ENCODE measurements at regions not wholly inside any gene's neighbourhood (a gene's known extent, or its start where the extent isn't known, plus 50 kb on each side); places are given as distances from the start of the nearest gene placed in this dataset.

DNA sequence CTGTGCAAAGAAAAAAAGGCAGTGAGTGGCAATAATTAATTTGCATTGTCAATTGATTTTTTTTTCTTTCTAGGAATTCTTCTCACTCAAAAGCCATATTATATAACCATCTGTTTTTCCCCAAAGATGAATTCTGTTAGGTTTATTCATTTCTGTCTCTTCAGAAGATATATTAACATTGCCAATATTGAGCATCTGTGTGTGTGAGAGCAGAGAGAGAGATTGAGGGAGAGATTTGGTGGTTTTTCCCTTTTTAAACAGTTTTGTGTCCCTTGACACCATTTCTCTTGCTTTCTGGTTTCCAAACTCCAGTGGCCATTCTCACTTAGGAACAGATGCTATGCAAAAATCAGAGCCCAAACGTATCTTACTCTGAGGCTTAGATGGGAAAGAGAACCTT is 112.5 kb downstream of the LACC1 start:
- no peak overlapping the region for H3K4me3 ChIP-seq (ENCODE audit: insufficient read length, low read depth)
- DNase-seq (ENCODE audit: low read depth, low spot score) = no peak

DNA sequence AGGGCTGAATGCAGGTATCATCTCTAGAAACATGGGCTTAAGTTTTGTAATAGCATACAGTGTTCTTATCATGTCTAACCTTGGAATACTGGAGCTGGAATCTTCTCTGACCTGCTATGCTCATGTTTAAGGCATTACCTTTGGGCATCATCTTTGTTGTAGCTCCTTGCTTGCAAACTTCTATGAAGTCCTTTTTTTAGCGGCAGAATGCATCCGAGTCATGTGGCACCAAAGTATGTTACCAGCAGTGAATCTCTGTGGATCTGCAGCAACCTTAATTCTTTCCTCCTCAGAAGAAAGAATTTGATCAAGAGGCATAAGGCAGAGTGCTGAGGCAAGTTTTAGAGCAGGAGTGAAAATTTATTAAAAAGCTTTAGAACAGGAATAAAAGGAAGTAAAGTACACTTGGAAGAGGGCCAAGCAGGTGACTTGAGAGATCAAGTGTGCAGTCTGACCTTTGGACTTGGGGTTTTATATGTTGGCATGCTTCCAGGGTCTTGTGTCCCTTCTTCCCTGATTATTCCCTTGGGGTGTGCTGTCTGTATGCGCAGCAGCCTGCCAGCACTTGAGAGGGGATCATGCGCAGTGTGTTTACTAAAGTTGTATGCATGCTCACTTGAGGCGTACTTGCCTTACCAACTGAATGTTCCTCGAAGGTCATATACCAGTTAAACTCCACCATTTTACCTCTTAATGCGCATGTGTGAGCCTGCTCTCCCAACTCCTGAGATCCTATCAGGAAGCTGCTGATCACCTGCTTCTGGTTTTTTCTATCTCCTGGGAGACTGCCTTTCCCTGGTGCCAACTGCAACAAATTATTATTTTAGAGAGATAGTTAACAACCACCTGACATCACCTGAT is 115.5 kb downstream of the LACC1 start:
- H3K4me3 ChIP-seq (ENCODE audit: insufficient read length, low read depth) = no peak overlapping the region
- no peaks in the 10 kb centered on the region for H3K4me1 ChIP-seq (ENCODE audit: insufficient read depth, insufficient read length)
- peaks cover 7% of the 10 kb centered on the region; the same call in 1 of the 2 replicates for H3K9me3 ChIP-seq (ENCODE audit: insufficient read depth, low read length)
- no peaks in the 10 kb centered on the region for H3K27me3 ChIP-seq (ENCODE audit: insufficient read depth, insufficient read length)
- no peaks in the 10 kb centered on the region for H3K36me3 ChIP-seq (ENCODE audit: insufficient read depth, insufficient read length, low read length)
- no peak overlapping the region for H3K9ac ChIP-seq (ENCODE audit: insufficient read length, low read depth)
- no peak for TF ChIP-seq SUZ12 (IDR thresholded peaks at IDR 0.05; ENCODE audit: extremely low read depth, insufficient read depth, insufficient read length)
- TF ChIP-seq ZNF274 (IDR thresholded peaks at IDR 0.05; ENCODE audit: low read depth, low read length) = no peak
- TF ChIP-seq YY1 (IDR thresholded peaks at IDR 0.05; ENCODE audit: insufficient read depth, insufficient read length) = no peak
- no peak for DNase-seq (ENCODE audit: low read depth, low spot score)

More for the DNA sequence above, 112.5 kb downstream of the LACC1 start:
- Histone ChIP-seq H3K9ac (ENCODE audit: insufficient read length, low read depth) (no peak overlapping the region), H3K36me3 (ENCODE audit: insufficient read depth, insufficient read length, low read length) (no peaks in the 10 kb centered on the region), H3K27me3 (ENCODE audit: insufficient read depth, insufficient read length) (no peaks in the 10 kb centered on the region), H3K4me1 (ENCODE audit: insufficient read depth, insufficient read length) (no peaks in the 10 kb centered on the region), H3K9me3 (ENCODE audit: insufficient read depth, low read length) (peaks cover 7% of the 10 kb centered on the region; the same call in 1 of the 2 replicates)
- TF ChIP-seq ZNF274 (IDR thresholded peaks at IDR 0.05; ENCODE audit: low read depth, low read length) = no peak
- no peak for TF ChIP-seq YY1 (IDR thresholded peaks at IDR 0.05; ENCODE audit: insufficient read depth, insufficient read length)
- no peak for TF ChIP-seq SUZ12 (IDR thresholded peaks at IDR 0.05; ENCODE audit: extremely low read depth, insufficient read depth, insufficient read length)

DNA sequence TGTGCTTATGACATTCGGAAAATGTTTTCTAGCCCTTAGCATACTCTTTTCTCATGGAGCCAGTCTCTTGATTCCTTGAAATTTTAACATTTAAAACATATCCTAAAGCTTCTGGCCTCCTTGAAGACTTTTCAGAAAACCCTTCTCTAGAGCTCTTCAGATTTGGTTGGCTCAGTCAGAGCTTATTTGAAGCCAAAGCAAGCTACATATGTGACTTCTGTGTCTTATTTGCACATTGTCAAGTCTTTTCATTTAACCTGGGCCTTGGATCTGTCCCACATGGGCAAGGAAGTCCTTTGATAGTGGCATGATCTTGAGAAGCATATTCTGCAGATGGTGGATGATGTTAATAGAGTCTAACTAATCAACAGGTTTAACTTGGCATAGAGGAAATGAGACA is 116.5 kb downstream of the LACC1 start:
- Histone ChIP-seq H3K27me3 (ENCODE audit: insufficient read depth, insufficient read length) (no peaks in the 10 kb centered on the region), H3K4me1 (ENCODE audit: insufficient read depth, insufficient read length) (no peaks in the 10 kb centered on the region), H3K9me3 (ENCODE audit: insufficient read depth, low read length) (peaks cover 7% of the 10 kb centered on the region; the same call in 1 of the 2 replicates), H3K36me3 (ENCODE audit: insufficient read depth, insufficient read length, low read length) (no peaks in the 10 kb centered on the region), H3K4me3 (ENCODE audit: insufficient read length, low read depth) (no peak overlapping the region), H3K9ac (ENCODE audit: insufficient read length, low read depth) (no peak overlapping the region)
- TF ChIP-seq YY1 (IDR thresholded peaks at IDR 0.05; ENCODE audit: insufficient read depth, insufficient read length) = no peak
- no peak for TF ChIP-seq ZNF274 (IDR thresholded peaks at IDR 0.05; ENCODE audit: low read depth, low read length)
- TF ChIP-seq SUZ12 (IDR thresholded peaks at IDR 0.05; ENCODE audit: extremely low read depth, insufficient read depth, insufficient read length) = no peak
- DNase-seq (ENCODE audit: low read depth, low spot score) = no peak

DNA sequence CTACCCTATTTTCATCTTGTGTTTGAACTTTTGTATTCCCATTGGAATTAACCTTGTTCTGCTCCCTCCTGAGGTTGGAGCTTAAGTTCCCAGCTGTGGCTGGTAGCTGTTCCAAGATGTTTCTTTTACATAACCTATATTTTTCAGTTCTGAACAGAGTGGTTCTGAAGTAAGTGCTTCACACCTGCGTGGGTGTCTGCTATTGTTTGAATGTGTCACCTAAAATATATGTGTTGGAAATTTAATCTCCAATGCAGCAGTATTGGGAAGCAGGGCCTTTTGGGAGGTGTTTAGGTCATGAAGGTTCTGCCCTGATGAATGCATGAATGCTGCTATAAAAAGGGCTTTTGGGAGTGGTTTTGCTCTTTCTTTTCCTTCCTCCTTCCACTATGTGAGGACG is 123.8 kb downstream of the LACC1 start:
- no peaks in the 10 kb centered on the region for H3K27me3 ChIP-seq (ENCODE audit: insufficient read depth, insufficient read length)
- H3K4me1 ChIP-seq (ENCODE audit: insufficient read depth, insufficient read length) = no peaks in the 10 kb centered on the region
- no peak for TF ChIP-seq SUZ12 (IDR thresholded peaks at IDR 0.05; ENCODE audit: extremely low read depth, insufficient read depth, insufficient read length)
- no peak for TF ChIP-seq ZNF274 (IDR thresholded peaks at IDR 0.05; ENCODE audit: low read depth, low read length)
- no peak for TF ChIP-seq YY1 (IDR thresholded peaks at IDR 0.05; ENCODE audit: insufficient read depth, insufficient read length)
- no peaks in the 10 kb centered on the region for H3K36me3 ChIP-seq (ENCODE audit: insufficient read depth, insufficient read length, low read length)
- DNase-seq (ENCODE audit: low read depth, low spot score) = no peak
- H3K9ac ChIP-seq (ENCODE audit: insufficient read length, low read depth) = no peak overlapping the region
- H3K9me3 ChIP-seq (ENCODE audit: insufficient read depth, low read length) = no peaks in the 10 kb centered on the region
- no peak overlapping the region for H3K4me3 ChIP-seq (ENCODE audit: insufficient read length, low read depth)

DNA sequence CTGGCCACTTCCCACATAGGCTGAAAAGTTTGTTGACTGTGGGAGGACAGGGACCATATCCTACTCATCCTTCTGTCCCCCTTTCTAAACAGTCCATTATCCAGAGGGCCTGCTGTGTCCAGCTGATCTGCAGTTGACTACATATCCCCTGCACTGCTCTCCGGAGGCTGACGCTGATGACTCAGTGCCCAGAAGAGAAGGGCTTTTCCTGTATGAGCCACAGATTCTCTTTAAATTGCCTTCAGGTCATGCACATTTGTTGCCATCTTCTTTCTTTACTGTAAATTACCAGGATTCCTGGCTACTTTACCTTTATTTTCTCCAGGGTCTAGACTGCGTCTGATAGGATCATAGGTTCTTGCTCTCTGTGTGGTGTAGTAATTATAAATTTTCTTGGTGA is 125.2 kb downstream of the LACC1 start:
- no peaks in the 10 kb centered on the region for H3K4me1 ChIP-seq (ENCODE audit: insufficient read depth, insufficient read length)
- no peak overlapping the region for H3K4me3 ChIP-seq (ENCODE audit: insufficient read length, low read depth)
- no peak for TF ChIP-seq YY1 (IDR thresholded peaks at IDR 0.05; ENCODE audit: insufficient read depth, insufficient read length)
- TF ChIP-seq ZNF274 (IDR thresholded peaks at IDR 0.05; ENCODE audit: low read depth, low read length) = no peak
- TF ChIP-seq SUZ12 (IDR thresholded peaks at IDR 0.05; ENCODE audit: extremely low read depth, insufficient read depth, insufficient read length) = no peak
- no peaks in the 10 kb centered on the region for H3K9me3 ChIP-seq (ENCODE audit: insufficient read depth, low read length)
- H3K36me3 ChIP-seq (ENCODE audit: insufficient read depth, insufficient read length, low read length) = no peaks in the 10 kb centered on the region
- H3K27me3 ChIP-seq (ENCODE audit: insufficient read depth, insufficient read length) = no peaks in the 10 kb centered on the region
- no peak for DNase-seq (ENCODE audit: low read depth, low spot score)
- H3K9ac ChIP-seq (ENCODE audit: insufficient read length, low read depth) = no peak overlapping the region

DNA sequence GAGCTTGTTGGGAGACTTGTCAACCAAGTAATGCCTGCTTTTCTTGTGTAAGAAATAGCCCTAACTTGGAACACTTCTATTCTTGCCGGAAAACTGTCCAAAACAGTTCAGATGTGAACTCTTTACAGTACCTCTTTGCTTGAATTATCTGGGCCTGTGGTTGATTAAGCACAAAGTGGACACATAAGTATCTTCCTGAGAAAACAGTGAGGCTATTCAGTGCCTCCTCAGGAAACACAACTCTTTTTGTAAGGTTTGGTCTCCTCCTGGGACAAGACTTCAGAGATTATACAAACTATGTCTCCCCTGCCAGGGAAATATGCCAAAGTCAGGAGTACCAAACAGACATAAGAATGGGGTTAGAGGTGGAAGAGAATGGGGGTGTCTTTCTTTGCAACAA is 127.7 kb downstream of the LACC1 start:
- Histone ChIP-seq H3K27me3 (ENCODE audit: insufficient read depth, insufficient read length) (no peaks in the 10 kb centered on the region), H3K4me3 (ENCODE audit: insufficient read length, low read depth) (no peak overlapping the region), H3K36me3 (ENCODE audit: insufficient read depth, insufficient read length, low read length) (no peaks in the 10 kb centered on the region), H3K9ac (ENCODE audit: insufficient read length, low read depth) (no peak overlapping the region), H3K4me1 (ENCODE audit: insufficient read depth, insufficient read length) (no peaks in the 10 kb centered on the region), H3K9me3 (ENCODE audit: insufficient read depth, low read length) (no peaks in the 10 kb centered on the region)
- no peak for DNase-seq (ENCODE audit: low read depth, low spot score)
- no peak for TF ChIP-seq YY1 (IDR thresholded peaks at IDR 0.05; ENCODE audit: insufficient read depth, insufficient read length)
- TF ChIP-seq ZNF274 (IDR thresholded peaks at IDR 0.05; ENCODE audit: low read depth, low read length) = no peak
- no peak for TF ChIP-seq SUZ12 (IDR thresholded peaks at IDR 0.05; ENCODE audit: extremely low read depth, insufficient read depth, insufficient read length)

DNA sequence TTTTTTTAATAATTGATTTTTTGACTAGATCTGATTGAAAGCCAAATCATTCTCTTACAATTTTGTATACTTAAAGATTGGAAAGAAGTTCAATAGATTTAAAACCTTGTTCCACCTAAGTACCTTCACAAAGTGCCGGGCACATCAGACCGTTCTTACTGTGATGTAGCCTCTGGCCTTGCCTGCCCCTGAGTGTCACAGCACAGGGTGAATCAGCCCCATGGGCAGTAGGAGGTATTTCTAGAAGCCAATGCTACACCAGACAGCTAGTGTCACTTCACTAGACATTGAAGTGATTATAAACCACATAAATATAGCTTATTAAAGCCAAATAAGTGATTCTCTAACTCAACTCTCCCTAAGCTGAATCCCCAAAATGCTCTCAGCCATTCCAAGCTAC is 131.3 kb downstream of the LACC1 start:
- Histone ChIP-seq H3K27me3 (ENCODE audit: insufficient read depth, insufficient read length) (no peaks in the 10 kb centered on the region), H3K9me3 (ENCODE audit: insufficient read depth, low read length) (no peaks in the 10 kb centered on the region), H3K4me3 (ENCODE audit: insufficient read length, low read depth) (no peak overlapping the region), H3K4me1 (ENCODE audit: insufficient read depth, insufficient read length) (no peaks in the 10 kb centered on the region), H3K9ac (ENCODE audit: insufficient read length, low read depth) (no peak overlapping the region), H3K36me3 (ENCODE audit: insufficient read depth, insufficient read length, low read length) (no peaks in the 10 kb centered on the region)
- no peak for TF ChIP-seq SUZ12 (IDR thresholded peaks at IDR 0.05; ENCODE audit: extremely low read depth, insufficient read depth, insufficient read length)
- TF ChIP-seq YY1 (IDR thresholded peaks at IDR 0.05; ENCODE audit: insufficient read depth, insufficient read length) = no peak
- no peak for TF ChIP-seq ZNF274 (IDR thresholded peaks at IDR 0.05; ENCODE audit: low read depth, low read length)
- DNase-seq (ENCODE audit: low read depth, low spot score) = no peak
